ENCODE measurements at regions not wholly inside any gene's neighbourhood (a gene's known extent, or its start where the extent isn't known, plus 50 kb on each side); places are given as distances from the start of the nearest gene placed in this dataset.

- H3K4me1 ChIP-seq (ENCODE audit: insufficient read depth, low read length) = no peaks in the 10 kb centered on the region
- WGBS (ENCODE audit: extremely low coverage, insufficient read length, low lambda C conversion rate) = no CpG with 5 or more reads among the region's 1 CpG
- no peak overlapping the region for H3K27ac Mint-ChIP-seq
- H3K4me1 Mint-ChIP-seq = peaks cover 5 to 7% of the 10 kb centered on the region in 2 experiments
- H3K56ac ChIP-seq (ENCODE audit: insufficient read length, low read depth, low read length) = no peak overlapping the region
- H3T11ph ChIP-seq (ENCODE audit: low read length) = no peak overlapping the region
- no peak overlapping the region for H4K91ac ChIP-seq (ENCODE audit: insufficient read length, low read depth, low read length)
- no peaks in the 10 kb centered on the region for H3K9me3 ChIP-seq (ENCODE audit: control insufficient read depth, low read depth, low read length)
- no peaks in the 10 kb centered on the region for H3K23me2 ChIP-seq (ENCODE audit: insufficient read length, low read depth, low read length, poor library complexity, severe bottlenecking)
- H2BK15ac ChIP-seq (ENCODE audit: low read depth, low read length) = no peak overlapping the region
- no peaks in the 10 kb centered on the region for H3K36me3 Mint-ChIP-seq (ENCODE audit: insufficient read depth in 1 of 3, low read depth in 3 of 3)
- no peak overlapping the region for H4K5ac ChIP-seq (ENCODE audit: insufficient read length, low read depth, low read length)
- H3K14ac ChIP-seq (ENCODE audit: insufficient read depth, low read length) = no peak overlapping the region
- H3K9me3 Mint-ChIP-seq = no peaks in the 10 kb centered on the region
- H3K79me1 ChIP-seq (ENCODE audit: insufficient read depth, low read depth, low read length, poor library complexity, severe bottlenecking) = no peaks in the 10 kb centered on the region
- no peak overlapping the region for H3K9ac ChIP-seq (ENCODE audit: extremely low read depth, insufficient read length, low read length)
- H3K23ac ChIP-seq (ENCODE audit: insufficient read length, low read depth, low read length) = no peak overlapping the region
- no peak for DNase-seq
- no peaks in the 10 kb centered on the region for H3K27me3 Mint-ChIP-seq (ENCODE audit: low read depth)
- no peak overlapping the region for H3K4ac ChIP-seq (ENCODE audit: low read depth, low read length)
- no peak overlapping the region for H2BK120ac ChIP-seq (ENCODE audit: low read depth, low read length, poor library complexity, severe bottlenecking)
- no peaks in the 10 kb centered on the region for H3K79me2 ChIP-seq (ENCODE audit: insufficient read depth, low read length)
- no peaks in the 10 kb centered on the region for H4K20me1 ChIP-seq (ENCODE audit: control insufficient read depth, insufficient read depth, insufficient read length)
- H2BK12ac ChIP-seq (ENCODE audit: insufficient read length, low read depth, low read length) = no peak overlapping the region
- no peak overlapping the region for H2BK5ac ChIP-seq (ENCODE audit: insufficient read length, low read length)
- H3K27ac ChIP-seq (ENCODE audit: insufficient read length, low read depth, low read length) = no peak overlapping the region
- H3K27me3 ChIP-seq (ENCODE audit: insufficient read depth, low read length) = no peaks in the 10 kb centered on the region
- no peak overlapping the region for H3K4me2 ChIP-seq (ENCODE audit: insufficient read depth, insufficient read length, low read length)
- H3K4me3 Mint-ChIP-seq = no peak overlapping the region
- no peak overlapping the region for H3K18ac ChIP-seq (ENCODE audit: insufficient read length, low read depth, low read length)
- H4K8ac ChIP-seq (replicated peaks; ENCODE audit: insufficient read length, low read depth, low read length) = no peak overlapping the region
- no peak overlapping the region for H2AK5ac ChIP-seq (ENCODE audit: insufficient read length, low read length)
- no peak for TF ChIP-seq CTCF (conservative IDR thresholded peaks at IDR 0.05)
- no peak overlapping the region for H2BK20ac ChIP-seq (ENCODE audit: low read depth, low read length, poor library complexity, severe bottlenecking)
- no peak overlapping the region for H2AFZ ChIP-seq (ENCODE audit: low read length)
Observed at GRCh38 chr7:17133977-17134376, 164.5 kb upstream of the AHR start.
